ENCODE measurements at regions not wholly inside any gene's neighbourhood (a gene's known extent, or its start where the extent isn't known, plus 50 kb on each side); places are given as distances from the start of the nearest gene placed in this dataset.

- TF ChIP-seq POLR2AphosphoS5 (IDR thresholded peaks at IDR 0.05) = no peak
- TF ChIP-seq, protein P1, sequence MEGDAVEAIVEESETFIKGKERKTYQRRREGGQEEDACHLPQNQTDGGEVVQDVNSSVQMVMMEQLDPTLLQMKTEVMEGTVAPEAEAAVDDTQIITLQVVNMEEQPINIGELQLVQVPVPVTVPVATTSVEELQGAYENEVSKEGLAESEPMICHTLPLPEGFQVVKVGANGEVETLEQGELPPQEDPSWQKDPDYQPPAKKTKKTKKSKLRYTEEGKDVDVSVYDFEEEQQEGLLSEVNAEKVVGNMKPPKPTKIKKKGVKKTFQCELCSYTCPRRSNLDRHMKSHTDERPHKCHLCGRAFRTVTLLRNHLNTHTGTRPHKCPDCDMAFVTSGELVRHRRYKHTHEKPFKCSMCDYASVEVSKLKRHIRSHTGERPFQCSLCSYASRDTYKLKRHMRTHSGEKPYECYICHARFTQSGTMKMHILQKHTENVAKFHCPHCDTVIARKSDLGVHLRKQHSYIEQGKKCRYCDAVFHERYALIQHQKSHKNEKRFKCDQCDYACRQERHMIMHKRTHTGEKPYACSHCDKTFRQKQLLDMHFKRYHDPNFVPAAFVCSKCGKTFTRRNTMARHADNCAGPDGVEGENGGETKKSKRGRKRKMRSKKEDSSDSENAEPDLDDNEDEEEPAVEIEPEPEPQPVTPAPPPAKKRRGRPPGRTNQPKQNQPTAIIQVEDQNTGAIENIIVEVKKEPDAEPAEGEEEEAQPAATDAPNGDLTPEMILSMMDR (IDR thresholded peaks at IDR 0.05) = no peak
Observed at GRCh38 chr5:18754201-18754600, 1119.9 kb downstream of the TAF11L14 start.

Data from breast epithelium (tissue), 3 donors.